ENCODE measurements at regions not wholly inside any gene's neighbourhood (a gene's known extent, or its start where the extent isn't known, plus 50 kb on each side); places are given as distances from the start of the nearest gene placed in this dataset.

DNA sequence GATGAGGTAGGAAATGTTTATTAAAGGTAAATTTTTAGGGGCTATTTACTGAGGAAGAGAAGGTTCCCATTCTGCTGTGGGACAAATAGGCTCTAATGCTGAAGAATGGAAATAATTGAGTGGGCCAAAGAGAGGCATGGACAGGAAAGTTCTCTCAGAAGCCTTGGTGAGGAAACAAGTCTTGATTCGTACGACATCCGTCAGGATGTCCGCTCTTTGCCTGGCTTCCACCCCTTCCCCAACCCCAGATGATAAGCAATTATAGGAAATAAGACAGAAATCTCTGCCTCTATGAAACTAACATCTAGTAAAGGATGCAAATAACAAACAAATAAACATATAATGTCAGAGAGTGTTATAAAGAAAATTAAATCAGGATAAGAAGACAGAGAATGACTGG is 91.7 kb upstream of the BCAT1 start:
- TF ChIP-seq, protein P1, sequence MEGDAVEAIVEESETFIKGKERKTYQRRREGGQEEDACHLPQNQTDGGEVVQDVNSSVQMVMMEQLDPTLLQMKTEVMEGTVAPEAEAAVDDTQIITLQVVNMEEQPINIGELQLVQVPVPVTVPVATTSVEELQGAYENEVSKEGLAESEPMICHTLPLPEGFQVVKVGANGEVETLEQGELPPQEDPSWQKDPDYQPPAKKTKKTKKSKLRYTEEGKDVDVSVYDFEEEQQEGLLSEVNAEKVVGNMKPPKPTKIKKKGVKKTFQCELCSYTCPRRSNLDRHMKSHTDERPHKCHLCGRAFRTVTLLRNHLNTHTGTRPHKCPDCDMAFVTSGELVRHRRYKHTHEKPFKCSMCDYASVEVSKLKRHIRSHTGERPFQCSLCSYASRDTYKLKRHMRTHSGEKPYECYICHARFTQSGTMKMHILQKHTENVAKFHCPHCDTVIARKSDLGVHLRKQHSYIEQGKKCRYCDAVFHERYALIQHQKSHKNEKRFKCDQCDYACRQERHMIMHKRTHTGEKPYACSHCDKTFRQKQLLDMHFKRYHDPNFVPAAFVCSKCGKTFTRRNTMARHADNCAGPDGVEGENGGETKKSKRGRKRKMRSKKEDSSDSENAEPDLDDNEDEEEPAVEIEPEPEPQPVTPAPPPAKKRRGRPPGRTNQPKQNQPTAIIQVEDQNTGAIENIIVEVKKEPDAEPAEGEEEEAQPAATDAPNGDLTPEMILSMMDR (IDR thresholded peaks at IDR 0.05) = no peak
- no peak for TF ChIP-seq POLR2A (IDR thresholded peaks at IDR 0.05)

Data from breast epithelium (tissue), 3 donors.